ENCODE measurements at regions not wholly inside any gene's neighbourhood (a gene's known extent, or its start where the extent isn't known, plus 50 kb on each side); places are given as distances from the start of the nearest gene placed in this dataset.

DNA sequence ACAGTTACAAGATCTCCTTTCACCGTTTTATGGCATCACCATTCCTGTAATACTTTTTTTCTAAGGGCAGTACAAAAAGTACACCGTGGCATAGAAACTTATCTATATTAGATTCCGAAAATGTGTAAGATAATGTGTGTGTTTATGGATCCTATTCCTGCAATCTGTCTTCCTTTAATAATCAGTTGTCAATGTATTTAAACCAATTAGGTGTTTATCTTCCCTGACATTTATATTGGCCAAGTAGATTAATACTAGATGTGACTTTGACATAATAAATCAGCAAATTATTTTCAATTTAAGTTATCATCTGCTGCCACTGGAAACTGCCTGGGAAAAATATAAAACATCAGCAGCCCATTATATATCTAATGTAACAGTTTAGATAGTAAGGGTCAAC, 770.3 kb upstream of the ADGRL2 start:
- TF ChIP-seq, protein P1, sequence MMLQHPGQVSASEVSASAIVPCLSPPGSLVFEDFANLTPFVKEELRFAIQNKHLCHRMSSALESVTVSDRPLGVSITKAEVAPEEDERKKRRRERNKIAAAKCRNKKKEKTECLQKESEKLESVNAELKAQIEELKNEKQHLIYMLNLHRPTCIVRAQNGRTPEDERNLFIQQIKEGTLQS (CRISPR knock-in tag; IDR thresholded peaks at IDR 0.05), result no peak
- no peak for TF ChIP-seq ZNF773 (CRISPR knock-in tag; IDR thresholded peaks at IDR 0.05; ENCODE audit: borderline replicate concordance)
- TF ChIP-seq, protein P2, sequence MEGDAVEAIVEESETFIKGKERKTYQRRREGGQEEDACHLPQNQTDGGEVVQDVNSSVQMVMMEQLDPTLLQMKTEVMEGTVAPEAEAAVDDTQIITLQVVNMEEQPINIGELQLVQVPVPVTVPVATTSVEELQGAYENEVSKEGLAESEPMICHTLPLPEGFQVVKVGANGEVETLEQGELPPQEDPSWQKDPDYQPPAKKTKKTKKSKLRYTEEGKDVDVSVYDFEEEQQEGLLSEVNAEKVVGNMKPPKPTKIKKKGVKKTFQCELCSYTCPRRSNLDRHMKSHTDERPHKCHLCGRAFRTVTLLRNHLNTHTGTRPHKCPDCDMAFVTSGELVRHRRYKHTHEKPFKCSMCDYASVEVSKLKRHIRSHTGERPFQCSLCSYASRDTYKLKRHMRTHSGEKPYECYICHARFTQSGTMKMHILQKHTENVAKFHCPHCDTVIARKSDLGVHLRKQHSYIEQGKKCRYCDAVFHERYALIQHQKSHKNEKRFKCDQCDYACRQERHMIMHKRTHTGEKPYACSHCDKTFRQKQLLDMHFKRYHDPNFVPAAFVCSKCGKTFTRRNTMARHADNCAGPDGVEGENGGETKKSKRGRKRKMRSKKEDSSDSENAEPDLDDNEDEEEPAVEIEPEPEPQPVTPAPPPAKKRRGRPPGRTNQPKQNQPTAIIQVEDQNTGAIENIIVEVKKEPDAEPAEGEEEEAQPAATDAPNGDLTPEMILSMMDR (CRISPR knock-in tag; IDR thresholded peaks at IDR 0.05), result no peak
- no peak for TF ChIP-seq RAD21 (CRISPR knock-in tag; IDR thresholded peaks at IDR 0.05)
- no peak for TF ChIP-seq ZNF550 (CRISPR knock-in tag; IDR thresholded peaks at IDR 0.05; ENCODE audit: borderline replicate concordance)
- TF ChIP-seq, protein P3, sequence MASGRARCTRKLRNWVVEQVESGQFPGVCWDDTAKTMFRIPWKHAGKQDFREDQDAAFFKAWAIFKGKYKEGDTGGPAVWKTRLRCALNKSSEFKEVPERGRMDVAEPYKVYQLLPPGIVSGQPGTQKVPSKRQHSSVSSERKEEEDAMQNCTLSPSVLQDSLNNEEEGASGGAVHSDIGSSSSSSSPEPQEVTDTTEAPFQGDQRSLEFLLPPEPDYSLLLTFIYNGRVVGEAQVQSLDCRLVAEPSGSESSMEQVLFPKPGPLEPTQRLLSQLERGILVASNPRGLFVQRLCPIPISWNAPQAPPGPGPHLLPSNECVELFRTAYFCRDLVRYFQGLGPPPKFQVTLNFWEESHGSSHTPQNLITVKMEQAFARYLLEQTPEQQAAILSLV (CRISPR knock-in tag; IDR thresholded peaks at IDR 0.05; ENCODE audit: borderline replicate concordance), result no peak
- no peak for TF ChIP-seq EHMT2 (IDR thresholded peaks at IDR 0.05; ENCODE audit: borderline replicate concordance, low read depth, low read length)
- no peak for TF ChIP-seq ZBTB21 (CRISPR knock-in tag; IDR thresholded peaks at IDR 0.05)
- TF ChIP-seq SMAD1 (CRISPR knock-in tag; IDR thresholded peaks at IDR 0.05; ENCODE audit: borderline replicate concordance, low read depth), result no peak

All from HepG2 (cell line).